GM19043 (cell line): ENCODE measurements at regions not wholly inside any gene's neighbourhood (a gene's known extent, or its start where the extent isn't known, plus 50 kb on each side); places are given as distances from the start of the nearest gene placed in this dataset.
A peak's percentile ranks its signal among the peaks of the same experiment; 100 is the strongest.

Experiments used
- ATAC-seq: cut with Tn5 transposase; IDR thresholded peaks from one replicate; pipeline ENCODE4 v1.9.1; 2021; ENCODE audit warnings: low read depth; ENCODE audit not compliant: unreplicated experiment

- ATAC-seq = no peak
These were observed 96.2 kb upstream of the INSIG1 start for GRCh38 chr7:155201325-155202087.

- no peak for ATAC-seq
These were observed 95.4 kb upstream of the INSIG1 start for GRCh38 chr7:155202106-155202871.

- ATAC-seq = no peak
These were observed 94.4 kb upstream of the INSIG1 start for GRCh38 chr7:155203059-155203881.

GRCh38 chr7:155203882-155204691 is 93.6 kb upstream of the INSIG1 start:
- no peak for ATAC-seq

- ATAC-seq = no peak
These were observed 92.8 kb upstream of the INSIG1 start for GRCh38 chr7:155204744-155205367.

GRCh38 chr7:155205368-155206317 is 92.0 kb upstream of the INSIG1 start:
- ATAC-seq = peak; percentile 83

GRCh38 chr7:155206318-155207020 is 91.2 kb upstream of the INSIG1 start:
- ATAC-seq = peak; percentile 37

GRCh38 chr7:155207326-155208002 is 90.2 kb upstream of the INSIG1 start:
- ATAC-seq = no peak

- ATAC-seq = no peak
These were observed 88.8 kb upstream of the INSIG1 start for GRCh38 chr7:155208681-155209477.

- no peak for ATAC-seq
These were observed 88.0 kb upstream of the INSIG1 start for GRCh38 chr7:155209478-155210319.

- ATAC-seq = no peak
These were observed 87.3 kb upstream of the INSIG1 start for GRCh38 chr7:155210356-155210755.

GRCh38 chr7:155211173-155211572 is 86.5 kb upstream of the INSIG1 start:
- ATAC-seq = no peak

- no peak for ATAC-seq
These were observed 85.9 kb upstream of the INSIG1 start for GRCh38 chr7:155211761-155212160.

GRCh38 chr7:155212301-155213015 is 85.2 kb upstream of the INSIG1 start:
- no peak for ATAC-seq

GRCh38 chr7:155213385-155213784 is 84.3 kb upstream of the INSIG1 start:
- ATAC-seq = no peak
